Esophagus muscularis mucosa (tissue), 4 donors: ENCODE measurements at regions not wholly inside any gene's neighbourhood (a gene's known extent, or its start where the extent isn't known, plus 50 kb on each side); places are given as distances from the start of the nearest gene placed in this dataset.

Source experiments
- EP300 ChIP-seq: sonication (generic); formaldehyde crosslinking; IDR thresholded peaks from one replicate; pipeline ENCODE4 v1.6.1; 2017; ENCODE audit warnings: antibody characterized with exemption
- POLR2A ChIP-seq: fragments of 450-650 bp; IDR thresholded peaks from one replicate; pipeline ENCODE4 v1.6.1; 2017; ENCODE audit warnings: antibody characterized with exemption, moderate library complexity, mild to moderate bottlenecking, low read depth
- POLR2AphosphoS5 ChIP-seq, 2 donors: sonication (generic); formaldehyde crosslinking; IDR thresholded peaks; one replicate each; pipeline ENCODE4 v1.6.1; 2017; ENCODE audit warnings: antibody characterized with exemption in 2 of 2
- TF ChIP-seq, protein P1 (sequence below), 3 experiments: fragments of 200-600 bp in 2 of 3; fragments of 450-650 bp in 1 of 3; sonication (generic) in 2 of 3; IDR thresholded peaks; one replicate each; pipeline ENCODE4 v1.5.1; 2017 to 2019; ENCODE audit warnings: antibody characterized with exemption in 3 of 3, mild to moderate bottlenecking in 2 of 3, moderate library complexity in 1 of 3

DNA sequence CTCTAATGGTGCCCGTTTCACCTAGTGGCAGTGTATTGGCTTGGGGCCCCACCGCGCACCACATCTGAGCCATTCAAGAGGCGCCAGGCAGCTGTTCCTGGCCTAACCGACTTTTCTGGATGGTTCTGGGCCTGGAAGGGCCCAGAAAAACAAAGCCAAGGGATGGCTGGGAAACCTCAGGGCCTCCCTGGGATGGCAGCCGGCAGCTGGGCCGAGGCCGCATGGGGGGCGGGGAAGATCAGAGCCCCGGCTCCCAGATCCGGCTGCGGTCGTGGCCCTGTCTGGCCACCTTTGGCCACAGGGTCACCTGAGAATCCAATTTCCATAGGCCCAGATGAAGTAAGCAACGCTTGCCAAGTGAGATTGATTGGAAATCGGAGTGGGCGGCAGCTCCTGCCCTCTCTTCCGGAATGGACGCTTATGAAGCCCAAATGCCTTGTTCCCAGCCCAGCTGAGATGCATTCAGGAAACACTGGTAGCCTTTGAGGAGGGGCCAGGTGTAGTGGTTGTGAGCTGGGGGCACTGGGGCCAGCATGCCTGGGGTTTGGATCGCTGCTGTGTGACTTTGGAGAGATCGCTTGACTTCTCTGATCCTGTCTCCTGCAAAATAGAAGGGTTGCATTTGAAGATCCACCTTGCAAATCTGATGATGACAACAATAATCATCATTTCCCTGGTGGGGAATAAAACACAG is 163.8 kb upstream of the GSE1 start:
- TF ChIP-seq POLR2A (no peak), POLR2AphosphoS5 (IDR thresholded peaks at IDR 0.05) (no peak), EP300 (no peak)
- TF ChIP-seq, protein P1, sequence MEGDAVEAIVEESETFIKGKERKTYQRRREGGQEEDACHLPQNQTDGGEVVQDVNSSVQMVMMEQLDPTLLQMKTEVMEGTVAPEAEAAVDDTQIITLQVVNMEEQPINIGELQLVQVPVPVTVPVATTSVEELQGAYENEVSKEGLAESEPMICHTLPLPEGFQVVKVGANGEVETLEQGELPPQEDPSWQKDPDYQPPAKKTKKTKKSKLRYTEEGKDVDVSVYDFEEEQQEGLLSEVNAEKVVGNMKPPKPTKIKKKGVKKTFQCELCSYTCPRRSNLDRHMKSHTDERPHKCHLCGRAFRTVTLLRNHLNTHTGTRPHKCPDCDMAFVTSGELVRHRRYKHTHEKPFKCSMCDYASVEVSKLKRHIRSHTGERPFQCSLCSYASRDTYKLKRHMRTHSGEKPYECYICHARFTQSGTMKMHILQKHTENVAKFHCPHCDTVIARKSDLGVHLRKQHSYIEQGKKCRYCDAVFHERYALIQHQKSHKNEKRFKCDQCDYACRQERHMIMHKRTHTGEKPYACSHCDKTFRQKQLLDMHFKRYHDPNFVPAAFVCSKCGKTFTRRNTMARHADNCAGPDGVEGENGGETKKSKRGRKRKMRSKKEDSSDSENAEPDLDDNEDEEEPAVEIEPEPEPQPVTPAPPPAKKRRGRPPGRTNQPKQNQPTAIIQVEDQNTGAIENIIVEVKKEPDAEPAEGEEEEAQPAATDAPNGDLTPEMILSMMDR (IDR thresholded peaks at IDR 0.05): no peak
